IgD-negative memory B cell (primary cell): ENCODE measurements at regions not wholly inside any gene's neighbourhood (a gene's known extent, or its start where the extent isn't known, plus 50 kb on each side); places are given as distances from the start of the nearest gene placed in this dataset.
A peak's percentile ranks its signal among the peaks of the same experiment; 100 is the strongest.
"Not testable (repeated sequence)": the region's sequence is repeated elsewhere in the genome, so short reads cannot be mapped to it uniquely, and the experiment has no call there.

Experiments used
- H3K27ac Mint-ChIP-seq, 3 donors: one replicate each; pipeline ENCODE4 v1.8.0; 2020 to 2022; ENCODE audit warnings: mild to moderate bottlenecking in 3 of 3, mixed read lengths in 3 of 3, moderate library complexity in 1 of 3
- H3K27me3 Mint-ChIP-seq: one replicate; pipeline ENCODE4 v1.8.0; 2021; ENCODE audit warnings: mixed read lengths
- H3K36me3 Mint-ChIP-seq: one replicate; pipeline ENCODE4 v1.8.0; 2020; ENCODE audit warnings: mild to moderate bottlenecking, mixed read lengths
- H3K4me1 Mint-ChIP-seq, 3 donors: one replicate each; pipeline ENCODE4 v1.8.0; 2020 to 2022; ENCODE audit warnings: mixed read lengths in 3 of 3, mild to moderate bottlenecking in 1 of 3
- H3K4me3 Mint-ChIP-seq, 4 donors: one replicate each; pipeline ENCODE4 v1.8.0; 2020 to 2022; ENCODE audit warnings: mild to moderate bottlenecking in 4 of 4, mixed read lengths in 4 of 4, moderate library complexity in 3 of 4
- H3K9me3 Mint-ChIP-seq, 3 donors: one replicate each; pipeline ENCODE4 v1.8.0; 2020 to 2021; ENCODE audit warnings: mixed read lengths in 3 of 3, mild to moderate bottlenecking in 1 of 3

- peaks cover 1 to 7% (median 2%) of the 10 kb centered on the region in 3 donors for H3K9me3 Mint-ChIP-seq
- H3K27me3 Mint-ChIP-seq, result no peaks in the 10 kb centered on the region
- no peak overlapping the region for H3K4me3 Mint-ChIP-seq
- H3K4me1 Mint-ChIP-seq, result no peaks in the 10 kb centered on the region
- no peak overlapping the region for H3K27ac Mint-ChIP-seq
- no peaks in the 10 kb centered on the region for H3K36me3 Mint-ChIP-seq
Measured at GRCh38 chr4:187500796-187501195, 494.8 kb upstream of the ZFP42 start.

GRCh38 chr4:187501731-187502130 is 493.8 kb upstream of the ZFP42 start:
- no peak overlapping the region for H3K27ac Mint-ChIP-seq
- no peaks in the 10 kb centered on the region for H3K36me3 Mint-ChIP-seq
- H3K4me1 Mint-ChIP-seq, result no peaks in the 10 kb centered on the region
- no peaks in the 10 kb centered on the region for H3K27me3 Mint-ChIP-seq
- H3K9me3 Mint-ChIP-seq, result peaks cover 1 to 7% (median 2%) of the 10 kb centered on the region in 3 donors
- peak overlapping the region in 1 of 4 donors; percentile 20 for H3K4me3 Mint-ChIP-seq

GRCh38 chr4:187504974-187505797 is 490.4 kb upstream of the ZFP42 start:
- H3K27ac Mint-ChIP-seq, result no peak overlapping the region
- H3K27me3 Mint-ChIP-seq, result no peaks in the 10 kb centered on the region
- H3K36me3 Mint-ChIP-seq, result no peaks in the 10 kb centered on the region
- H3K9me3 Mint-ChIP-seq, result peaks cover 0 to 15% (median 3%) of the 10 kb centered on the region in 3 donors
- no peak overlapping the region for H3K4me3 Mint-ChIP-seq
- H3K4me1 Mint-ChIP-seq, result no peaks in the 10 kb centered on the region

GRCh38 chr4:187505798-187506141 is 489.8 kb upstream of the ZFP42 start:
- not testable (repeated sequence) for H3K27me3 Mint-ChIP-seq, H3K4me3 Mint-ChIP-seq, H3K27ac Mint-ChIP-seq, H3K4me1 Mint-ChIP-seq, H3K36me3 Mint-ChIP-seq
- peaks cover 0 to 15% (median 3%) of the 10 kb centered on the region in 3 donors for H3K9me3 Mint-ChIP-seq

- Mint-ChIP-seq H3K27ac (no peak overlapping the region), H3K27me3 (no peaks in the 10 kb centered on the region), H3K4me3 (no peak overlapping the region), H3K4me1 (no peaks in the 10 kb centered on the region), H3K36me3 (no peaks in the 10 kb centered on the region), H3K9me3 (peaks cover 0 to 2% (median under 1%) of the 10 kb centered on the region in 3 donors)
Measured at GRCh38 chr4:187516224-187516623, 479.3 kb upstream of the ZFP42 start.

- no peak overlapping the region for H3K4me3 Mint-ChIP-seq
- no peaks in the 10 kb centered on the region for H3K36me3 Mint-ChIP-seq
- H3K27me3 Mint-ChIP-seq, result no peaks in the 10 kb centered on the region
- H3K9me3 Mint-ChIP-seq, result peaks cover 5 to 24% (median 6%) of the 10 kb centered on the region in 3 donors
- no peaks in the 10 kb centered on the region for H3K4me1 Mint-ChIP-seq
- H3K27ac Mint-ChIP-seq, result no peak overlapping the region
Measured at GRCh38 chr4:187541666-187542065, 453.9 kb upstream of the ZFP42 start.

GRCh38 chr4:187544461-187545053 is 451.0 kb upstream of the ZFP42 start:
- Mint-ChIP-seq H3K27me3 (no peaks in the 10 kb centered on the region), H3K27ac (no peak overlapping the region), H3K4me1 (no peaks in the 10 kb centered on the region), H3K36me3 (no peaks in the 10 kb centered on the region), H3K4me3 (no peak overlapping the region), H3K9me3 (peaks cover 3 to 18% (median 5%) of the 10 kb centered on the region in 3 donors)

GRCh38 chr4:187547316-187547715 is 448.3 kb upstream of the ZFP42 start:
- H3K9me3 Mint-ChIP-seq, result peaks cover 2 to 13% (median 3%) of the 10 kb centered on the region in 3 donors
- no peaks in the 10 kb centered on the region for H3K27me3 Mint-ChIP-seq
- H3K4me1 Mint-ChIP-seq, result no peaks in the 10 kb centered on the region
- H3K4me3 Mint-ChIP-seq, result no peak overlapping the region
- no peaks in the 10 kb centered on the region for H3K36me3 Mint-ChIP-seq
- H3K27ac Mint-ChIP-seq, result no peak overlapping the region

- Mint-ChIP-seq H3K27me3 (no peaks in the 10 kb centered on the region), H3K9me3 (peaks cover 2 to 18% (median 3%) of the 10 kb centered on the region in 3 donors), H3K4me3 (no peak overlapping the region), H3K36me3 (no peaks in the 10 kb centered on the region), H3K27ac (no peak overlapping the region), H3K4me1 (no peaks in the 10 kb centered on the region)
Measured at GRCh38 chr4:187550256-187550950, 445.2 kb upstream of the ZFP42 start.

- no peak overlapping the region for H3K27ac Mint-ChIP-seq
- no peak overlapping the region for H3K4me3 Mint-ChIP-seq
- peaks cover 3 to 18% (median 5%) of the 10 kb centered on the region in 3 donors for H3K9me3 Mint-ChIP-seq
- H3K4me1 Mint-ChIP-seq, result no peaks in the 10 kb centered on the region
- H3K36me3 Mint-ChIP-seq, result no peaks in the 10 kb centered on the region
- no peaks in the 10 kb centered on the region for H3K27me3 Mint-ChIP-seq
Measured at GRCh38 chr4:187552781-187553180, 442.8 kb upstream of the ZFP42 start.

GRCh38 chr4:187555174-187555573 is 440.4 kb upstream of the ZFP42 start:
- Mint-ChIP-seq H3K27ac (no peak overlapping the region), H3K27me3 (no peaks in the 10 kb centered on the region), H3K4me1 (no peaks in the 10 kb centered on the region), H3K4me3 (no peak overlapping the region), H3K9me3 (peaks cover 2 to 13% (median 3%) of the 10 kb centered on the region in 3 donors), H3K36me3 (no peaks in the 10 kb centered on the region)

- Mint-ChIP-seq H3K9me3 (peaks cover 2 to 14% (median 5%) of the 10 kb centered on the region in 3 donors), H3K4me3 (no peak overlapping the region), H3K27ac (no peak overlapping the region), H3K4me1 (no peaks in the 10 kb centered on the region), H3K36me3 (no peaks in the 10 kb centered on the region), H3K27me3 (no peaks in the 10 kb centered on the region)
Measured at GRCh38 chr4:187558391-187558790, 437.2 kb upstream of the ZFP42 start.

GRCh38 chr4:187562345-187562744 is 433.2 kb upstream of the ZFP42 start:
- no peaks in the 10 kb centered on the region for H3K36me3 Mint-ChIP-seq
- H3K27me3 Mint-ChIP-seq, result no peaks in the 10 kb centered on the region
- peaks cover 0 to 12% (median 8%) of the 10 kb centered on the region in 3 donors for H3K9me3 Mint-ChIP-seq
- no peak overlapping the region for H3K4me3 Mint-ChIP-seq
- no peak overlapping the region for H3K27ac Mint-ChIP-seq
- no peaks in the 10 kb centered on the region for H3K4me1 Mint-ChIP-seq

- Mint-ChIP-seq H3K9me3 (peaks cover 8 to 18% (median 9%) of the 10 kb centered on the region in 3 donors), H3K27ac (no peak overlapping the region), H3K4me1 (no peaks in the 10 kb centered on the region), H3K27me3 (no peaks in the 10 kb centered on the region), H3K4me3 (no peak overlapping the region), H3K36me3 (no peaks in the 10 kb centered on the region)
Measured at GRCh38 chr4:187565416-187565815, 430.2 kb upstream of the ZFP42 start.

GRCh38 chr4:187569871-187570270 is 425.7 kb upstream of the ZFP42 start:
- Mint-ChIP-seq H3K9me3 (peaks cover 1 to 20% (median 10%) of the 10 kb centered on the region in 3 donors), H3K36me3 (peaks cover 2% of the 10 kb centered on the region), H3K27me3 (no peaks in the 10 kb centered on the region), H3K4me3 (no peak overlapping the region), H3K27ac (no peak overlapping the region), H3K4me1 (no peaks in the 10 kb centered on the region)
